GM12878 (cell line): ENCODE measurements at regions not wholly inside any gene's neighbourhood (a gene's known extent, or its start where the extent isn't known, plus 50 kb on each side); places are given as distances from the start of the nearest gene placed in this dataset.

Experiments
- ATF2 ChIP-seq: IDR thresholded peaks from 2 replicates; pipeline ENCODE4 v1.6.1; 2012; ENCODE audit warnings: low read length, inconsistent platforms
- BACH1 ChIP-seq: fragments of 450-650 bp; IDR thresholded peaks from 2 replicates; pipeline ENCODE4 v1.6.1; 2017; ENCODE audit warnings: mild to moderate bottlenecking, borderline replicate concordance
- CREB1 ChIP-seq: IDR thresholded peaks from 2 replicates; pipeline ENCODE4 v1.6.1; 2012; ENCODE audit warnings: low read depth, mild to moderate bottlenecking, inconsistent platforms
- FOXK2 ChIP-seq: fragments of 450-650 bp; IDR thresholded peaks from 2 replicates; pipeline ENCODE4 v1.6.1; 2017; ENCODE audit warnings: mild to moderate bottlenecking, moderate library complexity
- HCFC1 ChIP-seq: fragments of 150-350 bp; IDR thresholded peaks from 2 replicates; pipeline ENCODE4 v1.6.1; 2014; ENCODE audit warnings: low read length
- IRF4 ChIP-seq: IDR thresholded peaks from 2 replicates; pipeline ENCODE4 v1.6.1; 2011; ENCODE audit warnings: low read depth, low read length
- JUND ChIP-seq: IDR thresholded peaks from 2 replicates; pipeline ENCODE4 v1.6.1; 2012; ENCODE audit warnings: low read depth, mild to moderate bottlenecking, low read length, improper control_type of control experiment, moderate library complexity
- NFXL1 ChIP-seq: fragments of 450-650 bp; IDR thresholded peaks from 2 replicates; pipeline ENCODE4 v1.6.1; 2017; ENCODE audit warnings: antibody characterized with exemption, mild to moderate bottlenecking, borderline replicate concordance
- RAD21 ChIP-seq: IDR thresholded peaks from 2 replicates; pipeline ENCODE4 v1.6.1; 2011; ENCODE audit warnings: mild to moderate bottlenecking, low read depth, low read length, moderate library complexity; ENCODE audit not compliant: insufficient read depth
- RUNX3 ChIP-seq: IDR thresholded peaks from 2 replicates; pipeline ENCODE4 v1.6.1; 2012; ENCODE audit warnings: low read length, inconsistent platforms
- SKIL ChIP-seq: fragments of 450-650 bp; IDR thresholded peaks from 2 replicates; pipeline ENCODE4 v1.6.1; 2017; ENCODE audit warnings: mild to moderate bottlenecking, low read depth, inconsistent platforms; ENCODE audit not compliant: poor library complexity, severe bottlenecking
- SMAD1 ChIP-seq: fragments of 450-650 bp; IDR thresholded peaks from 2 replicates; pipeline ENCODE4 v1.6.1; 2018; ENCODE audit warnings: mild to moderate bottlenecking, low read depth; ENCODE audit not compliant: partially characterized antibody
- SPI1 ChIP-seq: IDR thresholded peaks from 2 replicates; pipeline ENCODE4 v1.6.1; 2011; ENCODE audit warnings: low read depth, mild to moderate bottlenecking, low read length, moderate library complexity, borderline replicate concordance; ENCODE audit not compliant: insufficient read depth

GRCh38 chr3:159919873-159920272 lies 68.8 kb upstream of the IL12A start (continued):
- TF ChIP-seq FOXK2 (no peak), SPI1 (peak; percentile 90), HCFC1 (no peak), BACH1 (peak; percentile 95), CREB1 (no peak), SMAD1 (no peak), RUNX3 (peak; percentile 84), RAD21 (0 out of 2 replicates have a peak, but pooled peaks have one; percentile 2), SKIL (peak; percentile 65), ATF2 (peak; percentile 89), NFXL1 (no peak), IRF4 (peak; percentile 58; the same call in 1 of the 2 replicates), JUND (0 out of 2 replicates have a peak, but pooled peaks have one; percentile 13)
